Activated gamma-delta T cell (primary cell): ENCODE measurements at regions not wholly inside any gene's neighbourhood (a gene's known extent, or its start where the extent isn't known, plus 50 kb on each side); places are given as distances from the start of the nearest gene placed in this dataset.
"Not testable (repeated sequence)": the region's sequence is repeated elsewhere in the genome, so short reads cannot be mapped to it uniquely, and the experiment has no call there.

Experiments used
- DNase-seq: peaks from one replicate; lab custom pipeline; 2025; lab: John Stamatoyannopoulos, UW

DNA sequence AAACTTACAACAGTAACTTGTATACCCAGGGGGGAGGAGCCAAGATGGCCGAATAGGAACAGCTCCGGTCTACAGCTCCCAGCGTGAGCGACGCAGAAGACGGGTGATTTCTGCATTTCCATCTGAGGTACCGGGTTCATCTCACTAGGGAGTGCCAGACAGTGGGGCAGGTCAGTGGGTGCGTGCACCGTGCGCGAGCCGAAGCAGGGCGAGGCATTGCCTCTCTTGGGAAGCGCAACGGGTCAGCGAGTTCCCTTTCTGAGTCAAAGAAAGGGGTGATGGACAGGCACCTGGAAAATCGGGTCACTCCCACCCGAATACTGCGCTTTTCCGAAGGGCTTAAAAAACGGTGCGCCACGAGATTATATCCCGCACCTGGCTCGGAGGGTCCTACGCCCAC, 278.8 kb downstream of the FAM47B start:
- DNase-seq: not testable (repeated sequence)

DNA sequence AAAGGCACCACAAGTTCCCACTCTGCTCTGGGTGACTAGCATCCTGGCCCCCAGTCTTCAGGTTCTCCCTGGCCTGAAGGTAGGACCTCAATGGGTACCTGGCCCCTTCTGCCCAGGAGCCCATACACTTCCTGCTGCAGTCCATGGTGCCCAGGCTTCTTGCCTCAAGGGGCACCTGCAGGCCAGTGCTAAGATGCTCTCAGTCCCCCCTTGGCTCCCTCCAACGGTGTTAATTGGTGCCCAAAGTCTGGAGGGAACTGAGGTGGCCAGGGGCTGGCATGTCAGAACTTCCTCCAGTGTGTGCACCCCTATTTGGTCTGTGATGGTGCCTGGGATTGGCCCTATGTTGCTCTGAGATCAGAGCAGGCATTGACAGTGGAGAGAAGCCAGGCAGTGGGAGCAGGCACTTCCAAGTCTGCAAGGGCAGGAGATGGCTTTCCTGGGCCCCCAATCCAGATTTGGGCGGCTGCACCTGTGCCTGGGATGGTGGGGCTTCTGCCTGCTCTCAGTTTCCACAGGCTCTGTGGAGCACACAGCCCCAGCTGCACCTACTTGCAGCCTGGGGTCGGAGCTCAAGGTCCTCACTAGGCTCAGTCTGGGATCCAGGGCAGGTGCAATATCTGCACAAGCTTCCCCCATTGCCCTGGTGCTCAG, 301.6 kb downstream of the FAM47B start:
- DNase-seq: no peak

DNA sequence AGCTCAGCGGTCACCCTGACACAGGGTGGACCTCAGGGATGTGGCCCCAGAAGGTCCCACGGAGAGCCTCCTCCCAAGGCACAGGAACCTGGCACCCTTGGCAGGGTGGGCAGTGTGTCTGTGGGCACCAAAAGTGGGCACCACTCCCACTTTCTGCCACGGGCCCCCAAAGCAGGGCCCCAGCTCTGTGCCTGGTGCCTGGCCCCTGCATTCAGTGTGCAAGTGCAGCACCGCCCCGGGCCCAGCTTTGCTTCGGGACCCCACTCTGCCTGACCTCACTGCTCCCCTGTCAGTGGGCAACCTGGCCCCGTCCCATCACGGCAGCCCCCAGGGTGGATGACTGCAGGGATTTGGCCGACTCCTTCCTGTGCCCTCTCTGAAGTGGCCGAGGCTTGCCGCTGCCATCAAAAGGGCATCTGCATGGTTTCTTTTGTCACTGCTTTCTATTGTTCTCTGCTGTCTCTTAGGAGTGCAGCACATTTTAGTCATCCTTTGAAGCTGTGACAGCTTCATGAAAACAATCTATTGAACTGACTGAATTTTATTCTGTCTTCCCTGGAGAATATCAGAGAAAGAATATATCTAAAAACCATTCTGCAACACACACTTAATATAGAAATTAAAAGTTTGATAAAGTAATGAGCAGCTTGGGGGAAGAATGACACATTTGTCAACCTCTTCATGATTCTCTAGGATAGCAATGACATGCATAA, 302.4 kb downstream of the FAM47B start:
- no peak for DNase-seq

DNA sequence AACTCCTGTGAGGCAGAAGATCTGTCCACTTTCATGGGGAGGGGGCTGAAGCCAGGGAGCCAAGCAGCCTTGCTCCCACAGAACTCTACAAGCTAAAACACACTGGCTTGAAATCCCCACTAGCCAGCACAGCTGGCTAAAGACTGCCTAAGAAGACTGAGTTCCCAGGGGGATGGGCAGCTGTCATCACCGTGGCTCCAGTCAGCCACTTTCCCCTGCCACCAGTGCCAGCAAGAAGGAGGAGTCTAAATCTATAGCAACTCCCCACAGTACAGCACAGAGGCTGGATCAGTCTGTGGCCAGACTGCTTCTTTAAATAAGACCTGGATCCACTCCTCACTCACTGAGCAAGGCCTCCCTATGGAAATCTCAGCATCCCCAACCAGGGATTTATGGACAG, 308.6 kb downstream of the FAM47B start:
- no peak for DNase-seq

DNA sequence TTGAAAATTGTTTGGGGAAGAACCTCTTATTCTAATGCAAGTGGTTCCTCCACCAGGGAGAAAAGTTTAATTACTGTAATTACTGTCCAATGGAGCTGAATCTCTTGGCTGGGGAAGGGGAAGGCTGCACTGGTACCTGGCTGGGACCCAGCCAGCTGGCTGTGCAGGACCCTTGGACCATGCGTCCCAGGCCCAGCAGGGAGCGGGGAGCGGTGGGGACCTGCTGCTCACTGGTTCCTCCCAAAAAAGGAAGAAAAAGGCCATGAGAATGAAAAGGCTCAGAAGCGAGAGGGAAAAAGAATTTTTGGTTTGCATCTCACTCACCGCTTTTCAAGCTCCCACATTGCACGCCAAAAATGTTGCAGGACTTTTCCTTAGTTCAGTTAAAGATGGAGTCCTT, 333.5 kb downstream of the FAM47B start:
- no peak for DNase-seq

DNA sequence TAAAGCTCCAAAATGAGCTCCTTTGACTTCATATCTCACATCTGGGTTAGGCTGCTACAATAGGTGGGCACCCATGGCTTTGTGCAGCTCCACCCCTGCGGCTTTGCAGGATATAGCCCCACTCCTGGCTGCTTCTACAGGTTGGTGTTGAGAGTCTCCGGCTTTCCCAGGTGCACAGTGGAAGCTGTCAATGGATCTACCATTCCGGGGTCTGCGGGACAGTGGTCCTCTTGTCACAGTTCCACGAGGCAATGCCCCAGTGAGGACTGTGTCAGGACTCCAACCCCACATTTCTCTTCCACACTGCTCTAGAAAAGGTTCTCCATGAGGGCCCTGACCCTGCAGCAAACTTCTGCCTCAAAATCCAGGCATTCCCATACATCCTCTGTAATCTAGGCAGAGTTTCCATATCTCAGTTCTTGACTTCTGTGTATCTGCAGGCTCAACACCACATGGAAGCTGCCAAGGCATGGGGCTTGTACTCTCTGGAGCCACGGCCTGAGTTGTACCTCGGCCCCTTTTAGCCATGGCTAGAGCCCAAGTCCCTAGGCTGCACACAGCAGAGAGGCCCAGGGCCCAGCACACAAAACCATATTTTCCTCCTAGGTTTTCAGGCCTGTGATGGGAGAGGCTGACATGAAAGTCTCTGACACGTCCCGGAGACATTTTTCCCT, 342.8 kb downstream of the FAM47B start:
- DNase-seq: no peak

DNA sequence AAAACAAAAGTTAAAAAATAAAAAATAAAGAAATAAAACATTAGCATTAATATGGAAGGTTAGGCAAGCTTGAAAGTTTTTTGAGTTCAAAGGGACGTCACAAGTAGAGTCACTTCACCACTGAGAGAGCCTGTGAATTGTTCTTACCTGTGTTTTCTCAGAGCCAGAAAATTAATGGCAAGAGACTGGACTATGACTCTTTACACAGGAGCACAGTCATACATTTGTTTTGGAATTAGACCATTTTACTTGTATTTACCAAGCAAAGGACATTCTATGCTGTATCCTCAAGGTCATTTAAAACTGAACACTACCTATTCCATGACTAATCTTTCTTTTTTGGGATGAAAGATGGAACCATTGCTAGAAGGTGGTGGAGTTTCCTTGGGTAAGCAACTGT, 346.1 kb downstream of the FAM47B start:
- DNase-seq: no peak

DNA sequence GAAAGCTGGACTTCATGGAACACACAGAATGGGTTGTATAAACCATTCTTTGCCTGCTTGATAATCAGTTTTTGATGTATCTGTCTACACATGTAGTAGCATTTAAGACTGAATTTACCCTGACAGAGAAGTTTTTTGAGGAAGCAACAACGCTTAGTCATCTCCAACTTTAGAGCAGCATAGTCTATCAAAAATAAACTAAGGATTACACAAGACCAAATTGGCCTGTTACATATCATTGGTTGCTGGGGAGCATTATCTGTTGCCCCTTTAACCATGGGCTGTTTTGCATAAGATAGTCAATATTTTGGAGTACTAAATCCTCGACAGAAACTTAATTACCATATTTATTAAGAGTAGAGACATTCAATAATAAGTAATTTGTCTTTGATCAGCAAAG, 347.4 kb downstream of the FAM47B start:
- no peak for DNase-seq

DNA sequence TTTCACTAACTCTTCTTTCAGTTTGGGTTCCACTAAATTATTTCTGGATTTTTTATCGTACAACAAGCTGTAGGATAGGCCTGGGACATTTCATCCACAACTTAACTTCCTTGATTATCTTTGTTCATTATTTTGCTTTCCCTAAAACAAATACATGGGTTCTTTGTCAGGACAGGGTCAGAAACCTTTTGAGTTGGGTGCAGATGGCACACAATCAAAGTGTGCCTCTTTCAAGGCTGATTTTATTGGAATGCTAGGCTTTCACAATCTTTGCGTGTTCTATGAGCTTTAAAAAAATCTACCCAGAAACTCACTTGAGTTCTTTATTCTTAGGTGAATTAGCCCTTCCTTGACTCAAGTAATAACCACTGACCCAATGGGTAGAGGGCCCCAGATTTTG, 348.4 kb downstream of the FAM47B start:
- no peak for DNase-seq

DNA sequence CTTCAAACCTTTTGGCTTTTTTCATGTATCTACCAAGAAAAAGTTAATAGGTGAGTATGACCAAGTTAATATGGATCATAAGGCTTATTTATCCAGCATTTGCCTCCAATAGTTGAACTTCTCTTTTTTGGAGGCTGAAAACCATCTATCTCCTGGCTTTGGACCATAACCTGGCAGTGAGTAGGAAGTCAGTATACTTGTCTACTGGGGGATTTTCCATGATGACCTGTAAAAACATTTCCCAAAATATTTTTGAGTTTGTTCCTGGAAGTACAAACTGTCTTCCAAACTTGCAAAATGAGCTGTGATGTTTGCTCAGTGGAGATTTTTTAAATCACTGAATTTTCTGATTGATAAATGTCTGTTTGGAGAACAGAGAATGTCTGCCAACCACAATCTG, 349.9 kb downstream of the FAM47B start:
- no peak for DNase-seq

DNA sequence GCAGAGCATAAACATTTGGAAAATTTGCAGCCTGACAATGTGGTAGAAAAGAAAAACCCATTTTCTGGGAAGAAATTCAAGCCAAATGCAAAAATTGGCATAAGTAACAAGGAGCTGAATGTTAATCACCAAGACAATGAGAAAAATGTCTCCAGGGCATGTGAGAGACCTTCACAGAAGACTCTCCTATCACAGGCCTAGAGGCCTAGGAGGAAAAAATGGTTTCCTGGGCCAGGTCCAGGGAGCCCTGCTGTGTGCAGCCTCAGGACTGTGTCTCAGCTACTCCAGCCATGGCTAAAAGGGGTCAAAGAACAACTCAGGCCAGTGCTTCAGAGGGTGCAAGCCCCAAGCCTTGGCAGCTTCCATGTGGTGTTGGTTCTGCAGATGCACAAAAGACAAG, 362.4 kb downstream of the FAM47B start:
- DNase-seq: not testable (repeated sequence)

DNA sequence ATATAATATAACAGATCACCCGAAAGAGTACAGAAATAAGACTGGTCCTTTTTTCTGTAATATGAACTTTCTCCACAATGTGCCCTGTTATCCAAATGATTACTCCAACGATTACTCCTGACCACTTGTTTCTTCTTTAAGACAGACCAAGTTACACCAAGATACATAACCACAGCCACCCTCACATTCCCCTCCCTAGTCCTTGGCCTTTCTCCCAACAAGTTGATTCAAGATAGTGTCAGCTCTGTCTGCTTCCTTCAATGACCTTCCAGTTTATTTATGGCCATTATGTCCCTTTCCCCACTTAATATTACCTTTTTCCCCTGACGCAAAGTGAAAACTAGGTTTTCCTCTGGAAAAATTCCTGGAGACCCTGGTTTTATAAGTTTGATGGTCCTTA, 397.2 kb downstream of the FAM47B start:
- DNase-seq: no peak

DNA sequence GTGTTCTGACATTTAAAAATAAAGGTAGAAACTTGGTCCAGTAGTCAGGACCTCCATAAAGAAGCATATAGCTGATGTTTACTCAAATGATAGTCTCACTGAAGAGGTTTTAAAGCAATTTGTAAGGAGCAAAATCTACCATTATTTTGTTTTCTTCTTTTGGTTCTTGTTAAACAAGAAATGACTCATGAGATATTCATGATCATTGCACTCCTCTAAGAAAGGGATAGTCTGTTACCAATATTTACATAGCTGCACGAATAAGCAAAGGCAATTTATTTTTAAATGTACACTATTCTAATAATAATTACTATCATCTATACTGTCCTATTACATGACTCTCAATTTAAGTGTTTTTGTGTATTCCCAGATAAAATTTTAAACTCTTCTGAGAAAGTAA, 397.9 kb downstream of the FAM47B start:
- no peak for DNase-seq

DNA sequence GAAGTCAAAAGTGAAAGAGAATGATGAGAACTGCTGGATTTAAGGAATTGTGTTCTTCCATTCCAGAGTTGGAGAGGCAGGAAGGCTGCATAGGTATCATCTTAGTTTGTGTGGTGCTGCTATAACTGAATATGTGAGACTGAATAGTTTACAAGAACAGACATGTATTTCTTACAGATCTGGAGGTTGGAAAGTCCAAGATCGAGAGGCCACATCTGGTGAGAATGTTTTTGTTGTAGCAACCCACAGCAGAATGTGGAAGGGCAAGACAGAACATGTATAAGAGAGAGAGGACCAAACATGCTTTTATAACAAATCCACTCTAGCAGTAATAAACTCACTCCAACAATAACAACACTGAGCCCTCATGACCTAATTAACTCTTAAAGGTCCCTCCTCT, 408.6 kb downstream of the FAM47B start:
- DNase-seq: no peak

DNA sequence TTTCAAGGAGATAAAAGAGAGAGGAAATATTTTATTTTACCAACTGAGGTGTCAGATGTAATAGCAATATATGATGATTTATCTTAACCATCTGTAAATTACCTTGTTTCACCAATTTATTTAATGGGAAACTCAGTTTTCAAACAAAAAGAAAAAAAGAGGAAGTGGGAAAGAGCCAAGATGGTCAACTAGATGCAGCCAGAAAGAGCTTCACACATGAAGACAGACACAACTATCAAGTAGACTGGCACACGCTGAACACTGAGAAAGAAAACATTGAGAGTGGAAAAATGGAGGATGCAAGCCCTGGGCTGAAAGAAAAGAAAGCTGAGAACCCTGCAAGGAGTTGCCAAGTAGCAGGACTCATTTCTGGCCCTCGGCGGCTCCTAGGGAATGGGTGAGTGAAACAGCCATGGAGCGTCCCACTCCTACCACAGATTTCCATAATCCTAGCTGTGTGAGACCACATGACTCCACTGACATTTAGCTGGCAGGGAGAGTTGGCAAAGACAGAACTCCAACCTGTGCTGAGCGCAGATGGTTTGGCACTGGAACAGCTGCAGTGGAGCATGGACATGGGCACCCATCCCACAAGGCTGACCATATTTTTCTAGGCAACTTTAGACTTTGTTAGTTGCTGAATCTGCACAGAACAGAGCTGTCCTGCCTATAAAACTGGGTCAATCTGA, 409.3 kb downstream of the FAM47B start:
- DNase-seq: no peak

DNA sequence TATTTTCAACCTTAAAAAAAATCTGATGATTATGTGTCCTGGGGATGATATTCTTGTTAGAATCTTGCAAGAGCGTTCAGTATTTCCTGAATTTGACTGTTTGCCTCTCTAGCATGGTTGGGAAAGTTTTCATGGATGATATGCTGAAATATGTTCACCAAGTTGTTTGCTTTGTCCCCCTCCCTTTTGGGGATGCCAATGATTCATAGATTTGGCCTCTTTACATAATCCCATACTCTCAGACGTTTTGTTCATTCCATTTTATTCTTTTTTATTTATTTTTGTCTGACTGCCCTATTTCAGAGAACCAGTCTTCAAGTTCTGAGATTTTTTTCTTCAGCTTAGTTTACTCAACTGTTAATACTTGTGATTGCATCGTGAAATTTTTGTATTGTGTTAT, 415.1 kb downstream of the FAM47B start:
- no peak for DNase-seq

DNA sequence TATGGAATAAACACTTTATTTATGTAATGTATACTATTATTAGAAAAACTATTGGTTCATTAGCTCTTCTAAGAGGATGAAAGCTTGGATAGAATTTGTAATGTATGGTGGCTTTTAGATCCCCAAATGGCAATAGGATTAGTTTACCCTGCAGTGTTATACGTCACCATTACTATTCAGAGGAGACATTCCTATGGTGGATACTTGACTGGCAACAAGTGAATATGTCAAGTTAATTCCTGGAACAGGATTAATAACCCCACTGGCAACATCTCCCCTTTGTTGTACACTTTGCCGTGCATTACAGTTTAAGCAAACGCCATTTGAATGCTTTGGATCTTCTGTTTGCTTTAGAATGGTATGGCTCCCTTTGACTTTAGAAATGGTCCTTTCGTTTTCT, 420.3 kb downstream of the FAM47B start:
- DNase-seq: no peak

DNA sequence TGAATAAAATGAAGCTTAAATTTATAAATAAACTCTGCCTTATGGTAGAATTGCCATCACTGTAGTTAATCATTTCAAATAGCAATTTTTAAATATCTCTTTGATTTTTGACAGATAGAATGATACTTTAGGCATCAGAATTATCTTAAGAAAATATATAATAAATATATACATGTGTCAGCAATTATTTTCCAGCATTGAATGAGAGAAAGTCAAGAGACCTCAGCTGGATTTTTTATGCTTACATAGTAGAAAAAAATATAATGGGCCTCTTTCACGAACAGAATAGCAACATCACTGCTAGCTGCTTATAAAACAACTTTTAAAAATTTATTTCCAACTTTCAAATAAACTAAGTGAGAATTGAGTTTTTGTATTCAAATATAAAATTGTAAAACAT, 424.0 kb upstream of the MAGEB16 start:
- no peak for DNase-seq

DNA sequence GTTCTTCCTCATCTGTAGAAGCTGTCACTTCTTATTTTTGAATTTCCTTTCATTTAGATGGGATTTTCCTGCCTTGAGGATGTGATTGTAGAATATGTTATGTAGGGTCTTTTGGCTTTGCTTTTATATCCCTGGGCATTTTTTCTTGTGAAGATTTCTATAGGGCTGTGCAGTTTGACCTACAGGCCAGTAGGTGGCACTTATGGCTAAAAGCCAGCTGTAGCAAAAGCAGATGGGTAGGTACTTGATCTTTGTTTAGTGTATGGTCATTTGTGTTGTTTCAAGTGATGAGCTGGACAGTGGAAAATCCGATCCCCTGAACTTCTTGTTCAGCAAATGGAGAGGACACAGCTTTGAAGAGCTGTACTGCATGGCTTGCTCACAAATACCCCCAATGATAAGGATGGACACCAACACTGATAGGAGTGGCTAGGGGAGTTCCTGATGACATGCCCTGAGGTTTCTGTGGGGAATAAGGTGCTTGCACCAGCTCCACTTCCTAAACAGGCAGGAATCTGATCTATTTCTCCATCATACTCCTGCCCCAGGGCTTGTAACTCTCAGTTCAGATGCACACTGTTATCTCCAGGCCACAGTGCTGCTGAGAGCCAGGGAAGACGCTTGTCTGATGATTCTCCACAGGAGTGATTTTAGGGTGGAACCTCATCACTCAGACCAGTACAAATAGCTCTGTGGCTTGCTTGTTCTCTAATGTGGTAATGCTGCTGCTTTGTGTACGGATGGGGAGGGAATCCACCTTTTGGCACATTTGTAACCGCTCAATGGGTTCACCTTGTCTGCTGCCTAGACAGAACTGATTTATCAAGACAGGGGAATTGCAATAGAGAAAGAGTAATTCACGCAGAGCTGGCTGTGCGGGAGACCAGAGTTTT, 417.1 kb upstream of the MAGEB16 start:
- DNase-seq: no peak

DNA sequence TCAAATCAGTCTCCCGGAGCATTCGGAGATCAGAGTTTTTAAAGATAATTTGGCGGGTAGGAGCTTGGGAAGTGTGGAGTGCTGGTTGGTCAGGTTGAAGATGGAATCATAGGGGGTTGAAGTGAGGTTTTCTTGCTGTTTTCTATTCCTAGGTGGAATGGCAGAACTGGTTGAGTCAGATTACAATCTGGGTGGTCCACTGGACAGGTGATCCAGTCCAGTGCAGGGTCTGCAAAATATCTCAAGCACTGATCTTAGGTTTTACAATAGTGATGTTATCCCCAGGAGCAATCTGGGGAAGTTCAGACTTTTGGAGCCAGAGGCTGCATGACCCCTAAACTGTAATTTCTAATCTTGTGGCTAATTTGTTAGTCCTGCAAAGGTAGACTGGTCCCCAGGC, 416.4 kb upstream of the MAGEB16 start:
- not testable (repeated sequence) for DNase-seq

DNA sequence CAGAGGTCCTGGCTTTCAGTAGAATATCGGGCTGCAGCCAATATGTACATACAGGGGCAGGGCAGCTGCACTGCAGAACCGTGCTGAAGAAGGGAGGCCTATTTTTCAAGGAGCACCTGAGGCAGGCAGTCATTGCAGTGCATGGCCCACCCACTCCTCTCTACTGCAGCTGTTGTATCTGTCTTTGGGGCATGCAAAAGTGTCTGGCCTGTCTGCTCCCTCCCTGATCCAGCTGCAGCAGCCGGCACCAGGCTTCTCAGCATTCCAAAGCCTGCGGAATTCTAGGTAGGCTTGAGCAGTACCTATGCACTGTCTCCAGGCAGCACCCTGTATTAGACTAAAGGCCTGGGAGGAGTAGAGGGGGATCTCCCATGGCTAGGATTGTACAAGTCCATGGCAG, 415.2 kb upstream of the MAGEB16 start:
- DNase-seq: no peak

DNA sequence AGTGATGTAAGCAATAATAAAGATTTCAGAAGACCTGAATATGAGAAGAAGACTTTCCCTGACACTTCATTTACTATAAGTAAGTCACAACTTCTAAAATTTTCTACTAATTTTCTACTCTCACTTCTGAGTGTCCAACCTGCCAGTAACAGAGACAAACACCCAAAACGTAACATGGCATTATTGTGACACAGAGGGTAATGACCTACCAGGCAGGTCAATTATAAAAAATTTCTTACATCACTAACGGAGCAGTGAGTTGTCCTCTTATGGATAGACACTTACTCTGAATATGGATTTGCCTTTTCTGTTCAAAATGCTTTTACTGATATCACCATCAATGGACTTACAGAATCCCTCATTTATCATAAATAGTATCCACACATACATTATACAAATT, 405.9 kb upstream of the MAGEB16 start:
- no peak for DNase-seq
